Liver (tissue), 8 donors: ENCODE measurements at regions not wholly inside any gene's neighbourhood (a gene's known extent, or its start where the extent isn't known, plus 50 kb on each side); places are given as distances from the start of the nearest gene placed in this dataset.

ENCODE experiments used
- DNase-seq: peaks from one replicate; pipeline ENCODE4 v3.0.0-alpha.2; 2017; ENCODE audit warnings: low spot score
- H3K27ac ChIP-seq, 2 donors: one replicate each; pipeline ENCODE4 v1.7.0; 2013; ENCODE audit warnings: inconsistent platforms in 2 of 2, low read length in 2 of 2, control low read depth in 1 of 2, low read depth in 1 of 2, mild to moderate bottlenecking in 1 of 2
- H3K27me3 ChIP-seq, 4 donors: one replicate each; pipeline versions ENCODE4 v1.6.1 to v1.7.0; 2013; ENCODE audit warnings: low read length in 3 of 4, inconsistent platforms in 1 of 4, mild to moderate bottlenecking in 1 of 4, moderate library complexity in 1 of 4; ENCODE audit not compliant: control insufficient read depth in 4 of 4, insufficient read depth in 4 of 4
- H3K36me3 ChIP-seq, 4 donors: one replicate each; pipeline versions ENCODE4 v1.6.1 to v1.7.0; 2013; ENCODE audit warnings: low read length in 3 of 4, mild to moderate bottlenecking in 3 of 4, low read depth in 1 of 4, moderate library complexity in 1 of 4; ENCODE audit not compliant: control insufficient read depth in 4 of 4, insufficient read depth in 3 of 4
- H3K4me1 ChIP-seq, 4 donors: one replicate each; pipeline versions ENCODE4 v1.6.1 to v1.7.0; 2013; ENCODE audit warnings: low read length in 3 of 4, mild to moderate bottlenecking in 3 of 4, moderate library complexity in 1 of 4; ENCODE audit not compliant: control insufficient read depth in 4 of 4, insufficient read depth in 4 of 4
- H3K4me3 ChIP-seq, 3 donors: one replicate each; pipeline versions ENCODE4 v1.6.1 to v1.7.0; 2013; ENCODE audit warnings: low read length in 3 of 3, control low read depth in 1 of 3, low read depth in 1 of 3, mild to moderate bottlenecking in 1 of 3
- H3K9ac ChIP-seq, 2 donors: one replicate each; pipeline ENCODE4 v1.7.0; 2013; ENCODE audit warnings: low read length in 2 of 2, mild to moderate bottlenecking in 2 of 2, moderate library complexity in 2 of 2, control low read depth in 1 of 2, low read depth in 1 of 2
- H3K9me3 ChIP-seq, 4 donors: one replicate each; pipeline versions ENCODE4 v1.6.1 to v1.7.0; 2013; ENCODE audit warnings: low read length in 3 of 4; ENCODE audit not compliant: control insufficient read depth in 4 of 4
- ATF3 ChIP-seq: IDR thresholded peaks from 2 replicates; pipeline ENCODE4 v1.6.1; 2016; ENCODE audit warnings: antibody characterized with exemption
- EGR1 ChIP-seq, 2 donors: IDR thresholded peaks; 2 replicates each; pipeline ENCODE4 v1.6.1; 2016 to 2018; ENCODE audit warnings: antibody characterized with exemption in 2 of 2, low read depth in 2 of 2
- FOXA1 ChIP-seq: IDR thresholded peaks from 2 replicates; pipeline ENCODE4 v1.6.1; 2016; ENCODE audit warnings: antibody characterized with exemption
- FOXA2 ChIP-seq: IDR thresholded peaks from 2 replicates; pipeline ENCODE4 v1.6.1; 2016; ENCODE audit warnings: antibody characterized with exemption
- GABPA ChIP-seq, 2 donors: IDR thresholded peaks in 1 of 2; conservative IDR thresholded peaks in 1 of 2; 2 replicates each; pipeline ENCODE4 v1.6.1; 2016; ENCODE audit warnings: antibody characterized with exemption in 2 of 2, mild to moderate bottlenecking in 1 of 2, moderate library complexity in 1 of 2
- HNF4A ChIP-seq, 2 donors: conservative IDR thresholded peaks; 2 replicates each; pipeline ENCODE4 v1.6.1; 2016; ENCODE audit warnings: antibody characterized with exemption in 2 of 2, mild to moderate bottlenecking in 2 of 2
- HNF4G ChIP-seq: IDR thresholded peaks from 2 replicates; pipeline ENCODE4 v1.6.1; 2016; ENCODE audit warnings: antibody characterized with exemption
- JUND ChIP-seq, 2 donors: IDR thresholded peaks; 2 replicates each; pipeline ENCODE4 v1.6.1; 2016; ENCODE audit warnings: antibody characterized with exemption in 2 of 2
- NR2F2 ChIP-seq: IDR thresholded peaks from 2 replicates; pipeline ENCODE4 v1.6.1; 2016; ENCODE audit warnings: antibody characterized with exemption
- RAD21 ChIP-seq, 2 donors: IDR thresholded peaks; 2 replicates each; pipeline ENCODE4 v1.6.1; 2016; ENCODE audit warnings: antibody characterized with exemption in 2 of 2, mild to moderate bottlenecking in 2 of 2
- REST ChIP-seq: IDR thresholded peaks from 2 replicates; pipeline ENCODE4 v1.6.1; 2016; ENCODE audit warnings: antibody characterized with exemption, mild to moderate bottlenecking
- RXRA ChIP-seq, 2 donors: IDR thresholded peaks; 2 replicates each; pipeline ENCODE4 v1.6.1; 2017 to 2018; ENCODE audit warnings: antibody characterized with exemption in 2 of 2, mild to moderate bottlenecking in 1 of 2
- SP1 ChIP-seq: IDR thresholded peaks from 2 replicates; pipeline ENCODE4 v1.6.1; 2018; ENCODE audit warnings: antibody characterized with exemption, mild to moderate bottlenecking
- TAF1 ChIP-seq: conservative IDR thresholded peaks from 2 replicates; pipeline ENCODE4 v1.6.1; 2016; ENCODE audit warnings: antibody characterized with exemption, mild to moderate bottlenecking
- YY1 ChIP-seq: IDR thresholded peaks from 2 replicates; pipeline ENCODE4 v1.6.1; 2016; ENCODE audit warnings: antibody characterized with exemption, mild to moderate bottlenecking
- ZBTB33 ChIP-seq: IDR thresholded peaks from 2 replicates; pipeline ENCODE4 v1.6.1; 2016; ENCODE audit warnings: antibody characterized with exemption
- WGBS: extraction: QIAGEN DNeasy Blood & Tissue Kit; methylation state at CpG from one replicate; pipeline ENCODE4 v1.1.7; 2013; 5-methylcytosine and 5-hydroxymethylcytosine counted together
- TF ChIP-seq, protein P1 (sequence below): fragments of 150-350 bp; IDR thresholded peaks from 2 replicates; pipeline ENCODE4 v1.5.1; 2017; ENCODE audit warnings: improper control_type of control experiment, low read depth, low read length; ENCODE audit not compliant: missing input control
- TF ChIP-seq, protein P2 (sequence below): IDR thresholded peaks from 2 replicates; pipeline ENCODE4 v1.6.1; 2016; ENCODE audit warnings: antibody characterized with exemption
- donor health status: healthy.
- donor health status: healthy.
- donor health status: healthy.
- donor health status: healthy.
- donor health status: healthy.

GRCh38 chr2:11009176-11009575 lies 97.4 kb downstream of the KCNF1 start:
- DNase-seq, result no peak
- Histone ChIP-seq H3K27me3 (no peaks in the 10 kb centered on the region), H3K9me3 (peaks cover 0 to 8% (median 5%) of the 10 kb centered on the region in 4 donors), H3K9ac (no peak overlapping the region), H3K36me3 (no peaks in the 10 kb centered on the region), H3K4me1 (no peaks in the 10 kb centered on the region), H3K27ac (no peak overlapping the region), H3K4me3 (no peak overlapping the region)
- WGBS, result 96% methylated on average over 3 of the region's 3 CpGs
- TF ChIP-seq FOXA2 (no peak), ZBTB33 (no peak)
- TF ChIP-seq, protein P1, sequence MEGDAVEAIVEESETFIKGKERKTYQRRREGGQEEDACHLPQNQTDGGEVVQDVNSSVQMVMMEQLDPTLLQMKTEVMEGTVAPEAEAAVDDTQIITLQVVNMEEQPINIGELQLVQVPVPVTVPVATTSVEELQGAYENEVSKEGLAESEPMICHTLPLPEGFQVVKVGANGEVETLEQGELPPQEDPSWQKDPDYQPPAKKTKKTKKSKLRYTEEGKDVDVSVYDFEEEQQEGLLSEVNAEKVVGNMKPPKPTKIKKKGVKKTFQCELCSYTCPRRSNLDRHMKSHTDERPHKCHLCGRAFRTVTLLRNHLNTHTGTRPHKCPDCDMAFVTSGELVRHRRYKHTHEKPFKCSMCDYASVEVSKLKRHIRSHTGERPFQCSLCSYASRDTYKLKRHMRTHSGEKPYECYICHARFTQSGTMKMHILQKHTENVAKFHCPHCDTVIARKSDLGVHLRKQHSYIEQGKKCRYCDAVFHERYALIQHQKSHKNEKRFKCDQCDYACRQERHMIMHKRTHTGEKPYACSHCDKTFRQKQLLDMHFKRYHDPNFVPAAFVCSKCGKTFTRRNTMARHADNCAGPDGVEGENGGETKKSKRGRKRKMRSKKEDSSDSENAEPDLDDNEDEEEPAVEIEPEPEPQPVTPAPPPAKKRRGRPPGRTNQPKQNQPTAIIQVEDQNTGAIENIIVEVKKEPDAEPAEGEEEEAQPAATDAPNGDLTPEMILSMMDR, result no peak

DNA sequence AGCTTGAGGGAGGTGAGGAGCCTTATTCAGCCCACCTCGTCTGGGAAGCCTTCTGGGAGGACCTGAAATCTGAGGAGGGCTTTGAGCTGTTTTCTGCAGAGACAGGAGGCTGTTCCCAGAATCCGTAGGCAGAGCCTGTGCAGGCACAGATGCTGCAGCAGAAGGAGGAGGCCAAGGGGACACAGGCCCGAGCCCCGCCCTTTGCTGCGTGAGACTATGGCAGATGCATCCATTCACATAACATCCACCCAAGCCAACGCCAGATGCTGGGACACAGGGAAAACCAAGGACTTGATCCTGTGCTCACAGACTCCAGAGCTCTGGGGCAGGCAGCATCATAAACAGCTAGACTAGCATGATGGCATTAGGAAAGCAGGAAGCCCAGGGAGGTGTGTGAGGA lies 98.2 kb downstream of the KCNF1 start:
- Histone ChIP-seq H3K9me3 (peaks cover 0 to 8% (median 5%) of the 10 kb centered on the region in 4 donors), H3K9ac (no peak overlapping the region), H3K4me1 (no peaks in the 10 kb centered on the region), H3K36me3 (no peaks in the 10 kb centered on the region), H3K27me3 (no peaks in the 10 kb centered on the region), H3K27ac (no peak overlapping the region), H3K4me3 (no peak overlapping the region)
- TF ChIP-seq SP1 (no peak), HNF4G (no peak), ATF3 (no peak), RXRA (IDR thresholded peaks at IDR 0.05) (no peak), YY1 (no peak), TAF1 (no peak), REST (no peak), EGR1 (IDR thresholded peaks at IDR 0.05; ENCODE audit: low read depth in 2 of 2) (no peak), NR2F2 (no peak), FOXA2 (no peak), HNF4A (conservative IDR thresholded peaks at IDR 0.05) (no peak), JUND (IDR thresholded peaks at IDR 0.05) (no peak), GABPA (IDR thresholded peaks at IDR 0.05 in 1 of 2, conservative IDR thresholded peaks at IDR 0.05 in 1 of 2) (no peak), RAD21 (IDR thresholded peaks at IDR 0.05) (no peak), FOXA1 (no peak)
- TF ChIP-seq, protein P1, result no peak
- TF ChIP-seq, protein P2, sequence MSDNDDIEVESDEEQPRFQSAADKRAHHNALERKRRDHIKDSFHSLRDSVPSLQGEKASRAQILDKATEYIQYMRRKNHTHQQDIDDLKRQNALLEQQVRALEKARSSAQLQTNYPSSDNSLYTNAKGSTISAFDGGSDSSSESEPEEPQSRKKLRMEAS, result no peak
- no peak for DNase-seq
- WGBS, result 72% methylated on average over 6 of the region's 6 CpGs
